Inflammatory macrophage treated with lipopolysaccharide for 4 hours (primary cell): ENCODE measurements at regions not wholly inside any gene's neighbourhood (a gene's known extent, or its start where the extent isn't known, plus 50 kb on each side); places are given as distances from the start of the nearest gene placed in this dataset.
"Not testable (repeated sequence)": the region's sequence is repeated elsewhere in the genome, so short reads cannot be mapped to it uniquely, and the experiment has no call there.

Experiments used
- DNase-seq: peaks from one replicate; pipeline ENCODE4 v3.0.0-alpha.2; 2020

DNA sequence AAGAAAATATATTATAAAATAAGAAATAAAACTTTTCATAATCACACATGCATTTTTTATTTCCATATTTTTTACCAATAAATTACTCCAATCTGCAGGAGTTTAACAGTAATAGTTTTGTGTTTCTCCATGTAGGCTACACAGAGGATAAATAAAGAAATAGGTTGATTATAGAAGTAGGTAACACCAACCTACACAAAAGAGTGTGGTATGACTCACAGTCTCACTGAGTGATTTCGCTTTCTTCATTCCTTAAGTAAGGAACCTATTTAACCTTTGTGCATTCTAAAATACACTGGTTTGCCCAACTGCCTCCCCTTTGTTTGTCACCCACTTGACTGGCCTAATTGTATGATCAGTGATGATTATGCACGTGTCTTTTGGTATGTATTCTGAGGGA lies 244.2 kb upstream of the RIMS1 start:
- no peak for DNase-seq

DNA sequence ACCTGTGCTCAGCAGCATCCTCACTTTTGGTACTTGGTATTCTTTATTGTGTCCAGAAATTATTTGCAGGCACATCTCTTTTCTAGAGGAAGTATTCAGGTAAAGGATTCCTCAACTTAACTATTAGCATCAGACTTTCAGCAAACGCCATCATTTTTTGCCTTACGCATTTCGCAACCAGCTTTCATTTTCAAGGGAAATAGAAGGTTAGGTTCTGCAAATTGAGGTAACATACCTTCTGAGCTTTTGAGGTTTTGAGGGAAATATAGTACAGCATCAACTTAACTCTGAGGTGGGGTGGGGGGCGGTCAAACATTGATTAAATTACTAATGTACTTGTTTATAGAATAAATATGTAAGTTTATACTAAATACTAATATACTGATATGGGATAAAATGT lies 243.6 kb upstream of the RIMS1 start:
- no peak for DNase-seq

DNA sequence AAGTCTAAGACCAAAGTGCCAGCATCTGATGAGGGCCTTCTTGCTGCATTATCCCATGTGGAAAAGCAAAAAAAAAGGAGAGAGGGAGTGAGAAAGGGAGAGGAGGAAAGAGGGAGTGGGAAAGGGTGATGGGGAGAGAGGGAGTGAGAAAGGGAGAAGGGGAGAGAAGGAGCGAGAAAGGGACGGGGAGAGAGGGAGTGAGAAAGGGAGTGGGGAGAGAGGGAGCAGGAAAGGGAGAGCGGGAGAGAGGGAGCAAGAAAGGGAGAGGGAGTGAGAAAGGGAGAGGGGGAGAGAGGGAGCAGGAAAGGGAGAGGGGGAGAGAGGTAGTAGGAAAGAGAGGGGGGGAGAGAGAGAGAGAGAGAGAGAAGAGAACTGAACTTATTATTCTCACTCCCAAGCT lies 241.1 kb upstream of the RIMS1 start:
- no peak for DNase-seq

GRCh38 chr6:71649915-71650314 lies 236.4 kb upstream of the RIMS1 start:
- DNase-seq, result no peak

GRCh38 chr6:71651636-71652035 lies 234.7 kb upstream of the RIMS1 start:
- DNase-seq, result no peak

DNA sequence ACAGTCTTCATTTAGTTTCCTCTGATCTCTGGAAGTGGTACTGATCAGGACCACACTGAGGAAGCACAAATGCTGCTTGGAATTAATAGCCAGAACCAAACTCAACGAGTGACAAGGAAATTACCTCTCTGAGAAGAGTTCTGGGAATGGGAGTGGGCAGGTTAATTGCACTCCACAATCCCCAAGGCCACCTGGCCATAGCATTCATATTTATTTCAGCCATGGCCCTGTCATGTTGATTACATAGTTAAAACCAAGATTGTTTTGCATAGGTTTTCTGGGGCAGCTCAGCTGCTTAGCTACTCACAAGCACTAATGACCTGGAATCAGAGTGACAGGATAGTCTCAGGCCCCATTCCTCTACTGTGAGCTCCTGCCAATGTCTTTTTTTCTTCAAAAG lies 230.2 kb upstream of the RIMS1 start:
- no peak for DNase-seq

DNA sequence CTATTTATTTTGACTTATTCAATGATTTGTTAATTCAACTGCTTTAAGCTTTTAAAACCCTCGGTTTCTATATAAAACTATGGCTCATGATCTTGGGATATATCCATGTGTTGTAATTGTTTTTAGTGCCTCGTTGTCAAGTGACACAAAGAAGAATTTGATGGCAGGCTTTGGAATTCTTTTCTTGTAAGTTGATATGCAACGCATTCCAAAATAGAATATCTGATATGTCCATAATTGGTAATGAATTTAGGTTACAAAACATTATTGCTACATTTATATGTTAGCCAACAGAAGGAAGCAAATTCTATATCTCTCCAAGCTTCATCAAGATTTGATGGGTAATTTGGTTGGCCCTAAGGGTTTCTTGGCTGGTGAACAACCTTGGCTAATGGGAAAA lies 220.4 kb upstream of the RIMS1 start:
- DNase-seq, result no peak

DNA sequence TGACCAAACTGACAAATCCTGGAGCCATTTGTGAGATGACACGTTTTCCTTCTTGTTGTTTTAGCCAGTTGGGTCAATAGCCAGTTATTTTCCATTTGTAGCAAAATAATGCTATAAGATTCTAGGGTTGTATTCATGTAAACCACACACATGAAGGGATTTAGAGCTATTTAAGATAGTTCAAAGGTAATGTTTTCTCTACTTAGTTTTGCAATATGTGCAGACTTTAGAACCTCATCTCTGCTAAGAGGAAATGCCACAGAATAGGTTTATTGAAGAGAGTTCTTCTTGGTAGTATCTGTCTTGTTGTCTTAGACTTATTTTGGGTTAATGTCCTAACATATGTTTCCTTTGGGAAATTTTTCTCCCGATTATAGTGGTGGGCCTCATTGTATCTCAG lies 213.5 kb upstream of the RIMS1 start:
- no peak for DNase-seq

DNA sequence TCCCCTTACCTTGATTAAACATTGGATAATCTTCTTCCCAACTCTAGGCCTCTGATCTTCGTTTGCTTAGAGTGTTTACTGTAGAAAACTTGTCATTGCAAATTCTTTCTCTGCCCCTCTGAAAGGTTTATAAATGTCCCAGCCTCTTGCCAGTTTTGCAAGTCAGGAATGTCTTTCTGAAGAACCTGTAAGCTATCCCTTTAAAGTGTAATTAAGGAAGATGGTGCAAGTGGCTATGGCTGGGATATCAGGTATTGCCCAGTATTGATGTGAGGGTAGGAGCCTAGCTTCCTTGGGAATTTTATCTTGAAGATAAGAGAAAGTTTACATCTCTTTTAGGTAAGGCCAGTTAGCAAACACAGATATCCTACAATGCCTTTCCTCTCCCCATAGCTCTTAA lies 211.0 kb upstream of the RIMS1 start:
- no peak for DNase-seq

DNA sequence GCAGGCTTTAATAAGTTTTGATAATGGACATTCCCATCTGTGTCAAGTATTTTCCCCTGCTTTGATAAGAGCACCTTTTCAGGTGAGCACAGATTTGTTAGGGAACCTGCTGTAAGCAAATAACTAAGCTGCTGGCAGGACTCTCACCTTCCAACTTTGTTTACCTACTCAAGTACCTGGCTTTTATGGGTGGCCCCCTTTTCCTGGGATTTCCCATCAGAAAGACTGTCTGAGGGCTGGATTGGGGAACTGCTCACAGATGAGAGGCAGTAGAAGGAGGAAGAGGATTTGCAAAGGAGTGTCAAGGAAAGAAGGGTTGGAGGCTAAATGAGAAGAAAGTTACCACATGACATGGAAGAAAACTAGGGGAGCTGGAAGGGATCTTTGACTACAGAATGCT lies 210.1 kb upstream of the RIMS1 start:
- DNase-seq, result no peak

- DNase-seq, result no peak
Observed at GRCh38 chr6:71678091-71678490, 208.3 kb upstream of the RIMS1 start.

GRCh38 chr6:71681234-71681867 lies 205.0 kb upstream of the RIMS1 start:
- no peak for DNase-seq

DNA sequence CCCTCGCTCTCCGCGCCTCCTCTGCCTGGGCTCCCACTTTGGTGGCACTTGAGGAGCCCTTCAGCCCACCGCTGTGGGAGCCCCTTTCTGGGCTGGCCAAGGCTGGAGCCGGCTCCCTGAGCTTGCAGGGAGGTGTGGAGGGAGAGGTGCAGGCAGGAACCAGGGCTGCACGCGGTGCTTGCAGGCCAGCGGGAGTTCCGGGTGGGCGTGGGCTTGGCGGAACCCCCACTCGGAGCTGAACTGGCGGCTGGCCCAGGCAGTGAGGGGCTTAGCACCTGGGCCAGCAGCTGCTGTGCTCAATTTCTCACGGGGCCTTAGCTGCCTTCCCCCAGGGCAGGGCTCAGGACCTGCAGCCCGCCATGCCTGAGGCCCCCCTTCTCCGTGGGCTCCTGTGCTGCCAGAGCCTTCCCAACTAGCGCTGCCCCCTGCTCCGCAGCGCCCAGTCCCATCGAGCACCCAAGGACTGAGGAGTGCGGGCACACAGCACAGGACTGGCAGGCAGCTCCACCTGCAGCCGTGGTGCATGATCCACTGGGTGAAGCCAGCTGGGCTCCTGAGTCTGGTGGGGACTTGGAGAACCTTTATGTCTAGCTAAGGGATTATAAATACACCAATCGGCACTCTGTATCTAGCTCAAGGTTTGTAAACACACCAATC lies 200.2 kb upstream of the RIMS1 start:
- DNase-seq, result not testable (repeated sequence)

DNA sequence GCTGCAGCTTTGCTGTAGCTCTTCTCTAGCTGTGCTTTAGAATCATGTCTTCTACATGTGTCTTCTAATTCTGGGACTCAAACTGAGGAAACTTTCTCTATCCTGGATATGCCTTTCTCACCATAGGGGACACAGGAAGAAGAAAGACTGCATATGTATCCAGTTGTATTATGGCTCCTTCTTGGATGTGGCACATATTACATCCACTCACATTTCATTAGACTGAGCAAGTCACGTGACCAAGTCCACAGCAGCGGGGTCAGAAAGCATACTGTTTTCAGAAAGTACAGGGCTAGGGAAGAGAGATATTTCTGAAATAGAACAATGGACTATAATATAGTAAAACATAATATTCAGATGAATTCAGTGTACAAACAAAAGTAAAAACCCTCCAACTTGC lies 187.6 kb upstream of the RIMS1 start:
- no peak for DNase-seq

- DNase-seq, result no peak
Observed at GRCh38 chr6:71706523-71706922, 179.8 kb upstream of the RIMS1 start.

DNA sequence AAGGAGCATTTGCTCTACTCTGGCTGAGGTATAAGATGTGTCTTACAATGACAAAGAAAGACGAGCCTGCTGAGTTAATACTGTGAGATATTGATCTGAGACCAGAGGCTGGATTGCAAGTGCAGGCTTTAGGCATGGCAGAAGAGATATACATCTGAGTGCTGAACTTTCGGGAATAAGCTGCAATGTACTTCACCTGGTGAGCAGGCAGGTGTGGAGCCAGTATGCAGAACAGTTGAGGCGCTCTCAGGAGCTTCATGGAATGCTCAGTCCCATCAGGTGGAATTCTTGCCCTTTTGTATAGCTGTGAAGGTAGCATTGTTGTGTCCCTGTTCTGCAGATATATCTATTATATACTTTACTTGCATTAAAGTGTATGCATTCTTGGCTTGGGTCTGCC lies 179.3 kb upstream of the RIMS1 start:
- DNase-seq, result no peak

GRCh38 chr6:71720705-71721104 lies 165.6 kb upstream of the RIMS1 start:
- no peak for DNase-seq

DNA sequence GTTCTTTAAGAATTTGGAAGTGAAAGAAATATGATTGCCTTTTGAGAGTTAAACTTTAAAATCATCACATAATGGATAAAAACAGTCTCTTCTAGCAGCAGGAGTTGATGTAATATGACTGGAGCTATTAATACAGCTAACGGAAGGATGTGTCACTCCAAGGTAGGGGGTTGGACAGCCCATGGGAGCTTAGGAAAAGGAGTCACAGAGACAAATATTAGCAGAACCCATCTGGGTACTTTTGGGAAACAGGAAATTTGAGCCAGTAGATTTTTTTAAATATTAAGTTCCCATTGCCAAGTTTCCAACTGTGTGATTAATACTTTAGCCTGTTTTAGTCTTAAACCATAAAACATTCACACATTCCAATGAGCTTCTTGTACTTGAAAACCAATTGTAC lies 164.7 kb upstream of the RIMS1 start:
- no peak for DNase-seq

DNA sequence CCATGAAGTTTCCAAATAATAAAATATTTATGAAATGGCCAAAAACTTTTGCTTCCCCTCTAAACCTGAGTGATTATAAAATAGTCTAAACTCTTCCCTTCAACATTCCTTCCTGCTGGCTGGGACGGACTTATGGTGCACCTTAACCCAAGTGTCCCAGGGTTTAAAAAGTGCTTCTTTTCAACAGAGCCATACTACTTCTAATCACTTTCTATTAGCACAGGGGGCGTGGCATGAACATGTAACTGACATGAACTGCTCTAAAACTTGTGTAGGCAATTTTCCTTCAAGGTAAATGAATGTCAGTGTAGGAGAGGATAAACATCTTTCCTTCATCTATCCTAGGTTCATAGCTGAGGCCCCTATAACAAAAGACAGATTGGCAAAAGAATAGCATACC lies 163.6 kb upstream of the RIMS1 start:
- DNase-seq, result no peak

DNA sequence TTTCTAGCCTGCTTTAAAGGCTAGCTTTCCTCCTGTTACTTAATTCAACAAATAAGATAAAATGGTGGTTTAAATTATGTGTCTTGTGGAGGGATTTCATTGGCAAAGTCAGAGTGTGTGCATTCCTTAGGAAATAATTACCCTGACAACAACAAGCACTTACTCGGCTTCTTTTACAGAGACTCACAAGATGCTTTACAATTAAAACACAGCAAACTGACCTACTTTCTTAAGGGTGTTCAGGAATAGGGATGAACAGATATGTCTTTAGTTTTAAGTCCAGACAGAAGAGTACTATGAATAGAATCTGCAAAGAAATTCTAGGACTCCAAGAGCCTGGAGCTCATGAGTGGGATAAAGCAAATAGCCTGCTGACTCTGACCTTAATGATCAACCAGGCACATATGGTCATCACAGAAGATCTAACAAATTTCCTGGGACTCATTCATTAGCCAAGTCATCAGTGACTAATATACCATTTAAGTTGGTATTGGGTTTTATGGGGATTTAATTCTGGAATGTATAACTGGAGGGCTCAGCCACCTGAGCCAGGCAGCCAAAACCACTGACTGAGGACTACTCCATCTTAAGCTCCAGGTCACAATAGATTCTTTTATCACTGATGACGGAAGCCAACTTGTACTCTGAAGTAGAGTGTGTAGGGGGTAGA lies 161.8 kb upstream of the RIMS1 start:
- DNase-seq, result no peak

DNA sequence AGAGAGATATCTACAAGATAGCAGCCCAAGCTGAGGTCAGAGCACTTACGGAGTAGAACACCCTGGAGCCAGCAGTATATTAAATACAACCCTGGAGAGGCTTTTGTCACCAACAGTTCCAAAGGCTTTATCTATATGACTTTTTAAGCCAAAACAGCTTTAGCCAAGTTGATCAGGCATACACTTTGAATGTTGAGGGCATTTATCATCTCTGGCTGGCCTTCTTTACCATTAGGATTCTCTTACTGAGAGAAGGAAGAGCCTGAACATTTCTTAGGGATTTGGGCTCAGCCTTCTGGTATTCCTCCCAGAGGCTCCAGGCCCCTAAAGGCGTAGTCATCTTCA lies 161.3 kb upstream of the RIMS1 start:
- no peak for DNase-seq

GRCh38 chr6:71726121-71726520 lies 160.2 kb upstream of the RIMS1 start:
- no peak for DNase-seq

DNA sequence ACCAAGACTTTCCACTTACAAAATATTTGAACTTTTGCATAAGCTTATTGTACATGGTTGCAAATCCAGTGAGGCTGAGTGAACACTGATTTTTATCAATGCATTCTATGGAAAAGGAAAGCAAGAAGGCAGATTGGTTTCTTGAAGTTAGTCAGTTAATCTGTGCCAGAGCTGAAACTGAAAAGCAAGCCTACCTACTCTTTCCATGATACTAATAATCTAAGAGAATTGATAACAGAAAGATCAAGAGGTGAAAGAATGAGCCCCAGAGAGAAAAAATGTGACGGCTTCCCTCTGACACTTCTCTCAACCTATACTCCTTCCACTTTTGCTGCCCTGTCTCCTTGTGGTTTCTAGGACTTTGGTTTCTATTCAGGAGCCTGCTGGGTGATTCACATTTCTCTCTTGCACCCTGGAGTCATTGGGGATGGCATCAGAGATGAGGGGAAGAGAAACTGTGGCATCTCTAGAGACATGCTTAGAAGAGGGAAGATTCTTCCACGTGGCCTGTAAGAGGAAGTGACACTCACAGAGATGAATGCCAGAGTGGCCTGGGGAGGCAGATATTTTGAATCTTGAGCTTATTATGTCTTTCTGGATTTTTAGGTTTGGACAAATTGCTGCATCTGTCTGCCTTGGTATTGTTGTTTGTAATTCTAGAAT lies 158.6 kb upstream of the RIMS1 start:
- DNase-seq, result peak; percentile 63

- DNase-seq, result no peak
Observed at GRCh38 chr6:71730284-71730683, 156.1 kb upstream of the RIMS1 start.
